HG03135 (cell line): ENCODE measurements at regions not wholly inside any gene's neighbourhood (a gene's known extent, or its start where the extent isn't known, plus 50 kb on each side); places are given as distances from the start of the nearest gene placed in this dataset.

Experiments
- ATAC-seq: cut with Tn5 transposase; IDR thresholded peaks from one replicate; pipeline ENCODE4 v1.9.1; 2021; ENCODE audit warnings: mild to moderate bottlenecking, moderate library complexity; ENCODE audit not compliant: unreplicated experiment

GRCh38 chr2:16615687-16616615 lies 49.7 kb downstream of the CYRIA start:
- no peak for ATAC-seq

- ATAC-seq = no peak
Observed at GRCh38 chr2:16615246-16615645, 50.4 kb downstream of the CYRIA start.

DNA sequence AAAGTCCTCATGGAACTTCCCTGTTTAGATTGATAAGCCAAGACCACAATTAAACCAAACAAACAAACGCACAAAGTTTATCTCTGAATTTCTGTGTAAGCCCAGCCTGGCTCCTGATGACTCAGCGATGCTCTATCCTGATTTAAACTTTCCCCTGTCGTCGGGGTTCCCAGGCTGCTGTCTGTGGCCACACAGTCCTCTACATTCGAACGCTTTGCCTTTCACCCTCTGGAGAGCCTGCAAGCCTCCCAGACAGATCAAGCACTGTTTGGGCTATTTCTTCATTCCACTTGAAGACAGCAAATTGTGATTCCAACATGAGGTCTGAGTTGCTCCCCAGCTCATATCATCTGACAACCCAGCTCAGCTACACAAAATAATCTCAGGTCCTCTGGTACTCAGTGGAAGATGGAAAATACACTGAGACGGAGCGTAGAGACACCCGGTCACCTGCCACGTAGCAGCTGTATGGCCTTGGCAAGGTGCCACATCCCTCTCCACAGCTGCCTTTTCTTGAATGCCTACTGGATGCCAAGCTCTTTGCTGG lies 51.2 kb downstream of the CYRIA start:
- ATAC-seq = no peak

DNA sequence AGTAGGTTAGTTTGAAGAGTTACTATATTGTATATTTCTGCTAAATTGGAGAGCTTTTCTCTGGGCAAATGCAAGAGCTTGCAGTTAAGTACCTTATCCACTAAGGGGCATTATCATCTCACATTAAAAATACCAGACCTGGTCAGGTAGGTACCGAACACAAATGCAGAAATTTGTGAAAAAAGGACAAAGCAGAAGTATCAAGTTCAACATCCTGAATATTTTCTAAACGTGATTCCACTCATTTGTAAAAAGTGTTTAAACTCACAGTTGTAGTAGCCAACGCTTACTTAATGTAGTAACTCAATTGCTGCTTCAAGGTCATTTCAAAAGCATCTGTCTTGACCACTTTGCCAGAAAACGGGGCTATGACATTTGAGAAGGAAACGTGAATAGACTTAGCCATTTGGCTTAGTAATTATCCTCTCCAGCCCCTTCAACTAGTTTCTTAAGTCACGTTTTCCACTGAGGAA lies 52.1 kb downstream of the CYRIA start:
- ATAC-seq = no peak

GRCh38 chr2:16612490-16612889 lies 53.1 kb downstream of the CYRIA start:
- no peak for ATAC-seq

- no peak for ATAC-seq
Observed at GRCh38 chr2:16609786-16610185, 55.8 kb downstream of the CYRIA start.

GRCh38 chr2:16608661-16609643 lies 56.7 kb downstream of the CYRIA start:
- ATAC-seq = peak; percentile 94

DNA sequence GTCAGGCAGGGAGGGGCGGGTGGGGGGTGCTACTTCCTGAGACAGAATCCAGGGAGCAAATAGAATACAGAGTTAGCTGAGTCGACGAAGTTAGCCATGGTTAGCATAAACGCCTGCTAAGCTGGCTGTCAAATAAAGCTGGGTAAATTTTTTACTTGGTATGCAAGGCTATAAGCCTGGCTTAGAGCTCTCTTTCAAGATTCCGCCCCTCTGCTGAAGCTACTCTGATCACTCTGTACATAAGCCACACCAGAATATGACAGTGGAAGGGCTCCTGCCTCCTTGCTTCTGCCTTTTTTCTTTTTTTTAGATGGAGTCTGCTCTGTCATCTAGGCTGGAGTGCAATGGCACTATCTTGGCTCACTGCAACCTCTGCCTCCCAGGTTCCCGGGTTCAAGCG lies 58.3 kb downstream of the CYRIA start:
- no peak for ATAC-seq

GRCh38 chr2:16604236-16604635 lies 61.4 kb downstream of the CYRIA start:
- no peak for ATAC-seq

GRCh38 chr2:16591370-16591933 lies 74.2 kb downstream of the CYRIA start:
- ATAC-seq = no peak

DNA sequence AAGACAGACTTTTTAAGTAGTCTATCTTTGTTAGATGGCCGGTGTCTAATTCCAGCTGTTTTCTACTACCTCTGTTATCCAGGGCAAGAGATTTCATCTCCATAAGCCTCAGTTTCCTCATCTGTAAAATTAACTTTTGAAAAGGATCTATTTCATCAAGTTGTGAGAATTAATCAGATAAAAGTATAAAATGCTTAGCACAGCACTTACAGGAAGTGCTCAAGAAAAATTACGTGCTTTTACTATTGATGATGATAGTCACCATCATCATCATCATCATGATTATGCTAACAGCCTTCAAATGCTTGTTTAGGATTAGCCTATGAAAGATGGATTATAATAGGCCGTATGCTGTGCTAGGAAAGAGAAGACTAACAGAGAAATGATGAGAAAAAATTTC lies 76.2 kb downstream of the CYRIA start:
- ATAC-seq = no peak

DNA sequence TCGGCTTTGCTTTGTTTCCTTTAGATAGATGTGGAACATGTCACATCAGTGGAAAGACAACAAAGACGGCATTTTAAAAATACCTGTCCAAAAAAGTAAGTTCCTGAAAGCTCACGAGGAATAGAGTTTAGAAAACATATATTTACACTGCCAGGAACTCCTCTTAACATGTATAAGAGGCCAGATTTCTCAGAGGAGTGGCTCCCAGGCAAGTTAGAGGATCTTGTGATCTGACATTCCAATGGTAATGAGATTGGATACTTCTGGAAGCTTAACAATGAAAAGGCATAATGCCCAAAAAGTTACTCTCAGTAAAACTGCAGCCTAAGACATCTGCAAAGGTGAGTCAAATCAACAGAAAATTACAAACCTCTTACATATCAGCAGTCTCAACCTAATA lies 77.1 kb downstream of the CYRIA start:
- ATAC-seq = no peak

DNA sequence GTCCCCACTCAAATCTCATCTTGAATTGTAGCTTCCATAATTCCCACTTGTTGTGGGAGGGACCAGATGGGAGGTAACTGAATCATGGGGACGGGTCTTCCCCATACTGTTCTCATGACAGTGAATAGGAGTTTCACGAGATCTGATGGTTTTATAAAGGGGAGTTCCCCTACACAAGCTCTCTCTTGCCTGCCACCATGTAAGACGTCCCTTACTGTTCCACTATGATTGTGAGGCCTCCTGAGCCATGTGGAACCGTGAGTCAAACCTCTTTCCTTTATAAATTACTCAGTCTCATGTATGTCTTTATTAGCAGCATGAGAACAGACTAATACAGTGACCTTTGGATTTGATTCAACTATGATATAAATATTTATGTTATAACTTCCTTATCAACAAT lies 78.0 kb downstream of the CYRIA start:
- ATAC-seq = no peak

DNA sequence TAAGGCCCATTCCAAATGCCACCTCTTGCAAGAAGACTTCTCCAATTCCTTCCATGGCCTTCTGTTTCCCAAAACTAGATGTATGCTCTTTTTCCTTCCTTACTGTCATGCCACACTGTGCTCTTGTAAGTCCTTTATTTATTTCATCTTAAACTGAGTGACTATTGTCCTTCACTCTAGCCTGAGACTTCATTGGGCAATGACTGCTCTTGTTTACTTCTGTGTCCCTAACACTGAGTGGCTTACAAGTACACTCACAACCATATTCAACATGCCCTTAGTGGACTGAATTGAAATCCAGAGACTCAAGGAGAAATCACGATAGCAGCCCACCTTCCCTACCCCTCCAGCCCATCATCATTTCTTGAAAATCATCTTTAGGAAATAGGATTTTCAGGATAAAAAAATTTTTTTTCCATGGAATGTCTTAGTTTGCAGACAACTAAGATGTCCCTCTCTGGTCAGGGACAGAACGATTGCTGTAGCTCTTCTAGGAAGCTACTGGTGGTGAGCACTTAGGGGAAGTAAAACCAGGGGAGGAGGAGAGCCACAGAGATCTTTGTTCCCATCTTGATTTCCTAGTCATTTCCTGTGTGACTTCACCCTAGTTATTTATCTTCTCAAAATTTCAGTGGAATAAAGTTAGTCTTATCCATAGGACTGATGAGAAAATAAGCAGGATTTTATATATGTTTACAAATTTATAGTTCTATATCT lies 80.7 kb downstream of the CYRIA start:
- no peak for ATAC-seq

- no peak for ATAC-seq
Observed at GRCh38 chr2:16584084-16584483, 81.5 kb downstream of the CYRIA start.

DNA sequence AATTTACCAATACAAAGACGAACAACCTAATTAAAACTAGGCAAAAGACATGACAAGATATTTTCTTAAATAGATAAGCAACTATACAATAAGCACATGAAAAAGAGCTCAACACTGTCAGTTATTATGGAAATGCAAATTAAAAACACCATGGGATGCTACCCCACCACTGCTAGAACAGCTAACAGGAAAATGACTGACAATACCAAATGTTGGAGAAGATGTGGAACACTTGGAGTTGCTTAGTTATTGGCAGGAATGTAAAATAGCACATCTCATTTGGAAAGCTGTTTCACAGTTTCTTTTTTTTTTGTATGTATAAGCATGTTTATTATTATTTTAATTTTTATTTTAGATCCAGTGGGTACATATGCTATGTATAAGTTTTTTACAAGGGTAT lies 84.4 kb downstream of the CYRIA start:
- no peak for ATAC-seq

GRCh38 chr2:16578081-16578480 lies 87.6 kb downstream of the CYRIA start:
- no peak for ATAC-seq

DNA sequence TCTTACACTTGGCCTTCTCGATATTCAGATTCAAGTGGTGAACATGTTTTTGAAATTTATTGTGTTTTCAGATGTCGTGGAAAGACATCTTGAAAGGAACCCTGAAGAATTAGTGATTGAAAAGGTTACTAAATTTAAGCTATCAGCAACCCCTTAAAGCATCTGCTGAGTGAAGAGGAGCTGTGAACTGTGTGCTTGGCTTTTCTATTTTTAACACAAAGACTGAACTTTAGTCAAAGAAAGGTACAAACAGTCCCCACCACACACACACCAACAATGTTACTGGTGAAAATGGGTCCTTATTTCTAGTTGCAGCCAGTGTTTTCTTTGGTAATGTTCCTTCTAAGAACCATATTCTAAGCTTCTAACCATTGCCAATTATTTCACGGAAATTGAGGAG lies 95.1 kb downstream of the CYRIA start:
- no peak for ATAC-seq

DNA sequence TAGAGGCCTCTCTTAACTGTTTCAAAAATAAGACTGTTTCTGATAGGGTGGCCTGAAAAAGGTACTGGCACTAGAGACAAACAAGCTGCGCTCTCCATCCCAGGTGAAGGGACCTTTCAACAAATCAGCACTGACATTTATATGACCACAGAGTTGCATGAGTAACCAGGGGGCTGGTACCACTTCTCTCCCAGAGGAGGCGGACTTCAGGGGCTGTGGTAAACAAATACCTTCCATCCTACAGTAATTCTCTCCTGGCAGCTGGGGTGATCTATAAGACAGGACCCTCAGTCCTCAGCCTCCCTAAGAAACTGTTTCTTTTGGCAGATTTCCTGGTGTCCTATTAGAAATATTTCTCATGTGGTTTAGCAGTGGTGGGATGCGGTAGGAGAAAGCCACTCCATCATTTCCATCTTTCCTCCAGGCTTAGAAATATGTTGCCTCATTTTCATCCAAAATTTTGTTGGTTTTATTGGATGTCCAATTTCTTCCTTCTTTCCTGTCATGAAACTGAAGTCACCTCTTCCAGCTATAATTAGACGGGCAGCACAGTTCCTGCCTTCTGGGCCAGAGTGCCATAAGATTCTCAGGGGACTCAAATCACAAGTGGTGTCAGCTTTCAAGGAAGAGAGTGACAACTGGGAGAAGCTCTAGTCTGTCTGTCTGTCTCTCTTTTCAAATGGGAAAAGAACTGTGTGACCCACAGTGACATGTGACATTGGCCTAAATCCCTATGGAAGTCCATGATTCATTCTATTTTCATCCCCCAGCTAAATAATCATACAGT lies 96.4 kb downstream of the CYRIA start:
- ATAC-seq = no peak
